Activated naive CD8-positive, alpha-beta T cell (primary cell): ENCODE measurements at regions not wholly inside any gene's neighbourhood (a gene's known extent, or its start where the extent isn't known, plus 50 kb on each side); places are given as distances from the start of the nearest gene placed in this dataset.
"Not testable (repeated sequence)": the region's sequence is repeated elsewhere in the genome, so short reads cannot be mapped to it uniquely, and the experiment has no call there.

Source experiments
- H3K27ac Mint-ChIP-seq: one replicate; pipeline ENCODE4 v1.8.0; 2021; ENCODE audit warnings: mixed read lengths
- H3K27me3 Mint-ChIP-seq: one replicate; pipeline ENCODE4 v1.8.0; 2021; ENCODE audit warnings: mixed read lengths
- H3K36me3 Mint-ChIP-seq: one replicate; pipeline ENCODE4 v1.8.0; 2021; ENCODE audit warnings: mixed read lengths
- H3K4me1 Mint-ChIP-seq: one replicate; pipeline ENCODE4 v1.8.0; 2021; ENCODE audit warnings: low read depth, mixed read lengths
- H3K4me3 Mint-ChIP-seq: one replicate; pipeline ENCODE4 v1.8.0; 2021; ENCODE audit warnings: mild to moderate bottlenecking, mixed read lengths
- H3K9me3 Mint-ChIP-seq: one replicate; pipeline ENCODE4 v1.8.0; 2021; ENCODE audit warnings: low read depth, mixed read lengths

GRCh38 chr7:67462781-67463191, 466.2 kb downstream of the TYW1 start:
- no peaks in the 10 kb centered on the region for H3K9me3 Mint-ChIP-seq
- no peak overlapping the region for H3K4me3 Mint-ChIP-seq
- no peak overlapping the region for H3K27ac Mint-ChIP-seq
- peaks cover 10% of the 10 kb centered on the region for H3K27me3 Mint-ChIP-seq
- H3K36me3 Mint-ChIP-seq, result no peaks in the 10 kb centered on the region
- H3K4me1 Mint-ChIP-seq, result no peaks in the 10 kb centered on the region

- H3K4me3 Mint-ChIP-seq, result no peak overlapping the region
Observed at GRCh38 chr7:67463316-67463715, 466.7 kb downstream of the TYW1 start.

GRCh38 chr7:67463983-67464382, 467.4 kb downstream of the TYW1 start:
- Mint-ChIP-seq H3K4me3 (no peak overlapping the region), H3K4me1 (no peaks in the 10 kb centered on the region), H3K36me3 (no peaks in the 10 kb centered on the region), H3K27ac (no peak overlapping the region), H3K27me3 (peaks cover 7% of the 10 kb centered on the region), H3K9me3 (peaks cover 5% of the 10 kb centered on the region)

More at GRCh38 chr7:67463316-67463715, 466.7 kb downstream of the TYW1 start:
- Mint-ChIP-seq H3K4me1 (no peaks in the 10 kb centered on the region), H3K9me3 (peaks cover under 1% of the 10 kb centered on the region), H3K27ac (no peak overlapping the region), H3K36me3 (no peaks in the 10 kb centered on the region), H3K27me3 (peaks cover 10% of the 10 kb centered on the region)

- H3K27me3 Mint-ChIP-seq, result peaks cover 3% of the 10 kb centered on the region
- no peaks in the 10 kb centered on the region for H3K36me3 Mint-ChIP-seq
- H3K4me1 Mint-ChIP-seq, result no peaks in the 10 kb centered on the region
- peaks cover 5% of the 10 kb centered on the region for H3K9me3 Mint-ChIP-seq
- no peak overlapping the region for H3K4me3 Mint-ChIP-seq
- H3K27ac Mint-ChIP-seq, result no peak overlapping the region
Observed at GRCh38 chr7:67466109-67466508, 469.5 kb downstream of the TYW1 start.

- Mint-ChIP-seq H3K9me3 (peaks cover 5% of the 10 kb centered on the region), H3K36me3 (no peaks in the 10 kb centered on the region), H3K27me3 (no peaks in the 10 kb centered on the region), H3K4me3 (no peak overlapping the region), H3K4me1 (no peaks in the 10 kb centered on the region), H3K27ac (no peak overlapping the region)
Observed at GRCh38 chr7:67470256-67470751, 473.7 kb downstream of the TYW1 start.

- Mint-ChIP-seq H3K27me3 (no peaks in the 10 kb centered on the region), H3K27ac (no peak overlapping the region), H3K9me3 (no peaks in the 10 kb centered on the region), H3K36me3 (no peaks in the 10 kb centered on the region), H3K4me3 (no peak overlapping the region), H3K4me1 (no peaks in the 10 kb centered on the region)
Observed at GRCh38 chr7:67475293-67475692, 478.7 kb downstream of the TYW1 start.

- no peaks in the 10 kb centered on the region for H3K36me3 Mint-ChIP-seq
- no peak overlapping the region for H3K4me3 Mint-ChIP-seq
- no peaks in the 10 kb centered on the region for H3K9me3 Mint-ChIP-seq
- H3K4me1 Mint-ChIP-seq, result no peaks in the 10 kb centered on the region
- no peak overlapping the region for H3K27ac Mint-ChIP-seq
- no peaks in the 10 kb centered on the region for H3K27me3 Mint-ChIP-seq
Observed at GRCh38 chr7:67478066-67478465, 481.4 kb downstream of the TYW1 start.

- Mint-ChIP-seq H3K36me3 (no peaks in the 10 kb centered on the region), H3K9me3 (no peaks in the 10 kb centered on the region), H3K27me3 (peaks cover 6% of the 10 kb centered on the region), H3K4me1 (peaks cover 7% of the 10 kb centered on the region), H3K4me3 (no peak overlapping the region), H3K27ac (no peak overlapping the region)
Observed at GRCh38 chr7:67484244-67484751, 487.7 kb downstream of the TYW1 start.

- peaks cover 7% of the 10 kb centered on the region for H3K4me1 Mint-ChIP-seq
- peaks cover 3% of the 10 kb centered on the region for H3K9me3 Mint-ChIP-seq
- peaks cover 7% of the 10 kb centered on the region for H3K27me3 Mint-ChIP-seq
- H3K27ac Mint-ChIP-seq, result no peak overlapping the region
- no peaks in the 10 kb centered on the region for H3K36me3 Mint-ChIP-seq
- no peak overlapping the region for H3K4me3 Mint-ChIP-seq
Observed at GRCh38 chr7:67486401-67486800, 489.8 kb downstream of the TYW1 start.

GRCh38 chr7:67487316-67487715, 490.7 kb downstream of the TYW1 start:
- Mint-ChIP-seq H3K4me3 (no peak overlapping the region), H3K27ac (no peak overlapping the region), H3K9me3 (peaks cover 3% of the 10 kb centered on the region), H3K4me1 (peaks cover 7% of the 10 kb centered on the region), H3K36me3 (no peaks in the 10 kb centered on the region), H3K27me3 (peaks cover 7% of the 10 kb centered on the region)

GRCh38 chr7:67489881-67490280, 493.2 kb downstream of the TYW1 start:
- H3K36me3 Mint-ChIP-seq, result no peaks in the 10 kb centered on the region
- peaks cover 1% of the 10 kb centered on the region for H3K4me1 Mint-ChIP-seq
- H3K27me3 Mint-ChIP-seq, result peaks cover 3% of the 10 kb centered on the region
- H3K4me3 Mint-ChIP-seq, result no peak overlapping the region
- H3K9me3 Mint-ChIP-seq, result peaks cover 3% of the 10 kb centered on the region
- H3K27ac Mint-ChIP-seq, result no peak overlapping the region

GRCh38 chr7:67493366-67493765, 496.7 kb downstream of the TYW1 start:
- H3K4me3 Mint-ChIP-seq, result no peak overlapping the region
- peaks cover 7% of the 10 kb centered on the region for H3K9me3 Mint-ChIP-seq
- H3K4me1 Mint-ChIP-seq, result no peaks in the 10 kb centered on the region
- peaks cover 1% of the 10 kb centered on the region for H3K27me3 Mint-ChIP-seq
- H3K36me3 Mint-ChIP-seq, result no peaks in the 10 kb centered on the region
- H3K27ac Mint-ChIP-seq, result no peak overlapping the region

- H3K4me1 Mint-ChIP-seq, result no peaks in the 10 kb centered on the region
- H3K36me3 Mint-ChIP-seq, result no peaks in the 10 kb centered on the region
- H3K4me3 Mint-ChIP-seq, result no peak overlapping the region
- no peak overlapping the region for H3K27ac Mint-ChIP-seq
- peaks cover 3% of the 10 kb centered on the region for H3K9me3 Mint-ChIP-seq
- H3K27me3 Mint-ChIP-seq, result no peaks in the 10 kb centered on the region
Observed at GRCh38 chr7:67496589-67496988, 500.0 kb downstream of the TYW1 start.

GRCh38 chr7:67497914-67498313, 501.3 kb downstream of the TYW1 start:
- not testable (repeated sequence) for H3K27me3 Mint-ChIP-seq, H3K36me3 Mint-ChIP-seq, H3K4me3 Mint-ChIP-seq

GRCh38 chr7:67502929-67503328, 506.3 kb downstream of the TYW1 start:
- Mint-ChIP-seq H3K27me3 (no peaks in the 10 kb centered on the region), H3K36me3 (no peaks in the 10 kb centered on the region), H3K4me3 (no peak overlapping the region), H3K27ac (no peak overlapping the region), H3K4me1 (no peaks in the 10 kb centered on the region), H3K9me3 (no peaks in the 10 kb centered on the region)

More at GRCh38 chr7:67497914-67498313, 501.3 kb downstream of the TYW1 start:
- H3K27ac Mint-ChIP-seq, H3K4me1 Mint-ChIP-seq, H3K9me3 Mint-ChIP-seq: not testable (repeated sequence)

GRCh38 chr7:67505449-67505848, 508.8 kb downstream of the TYW1 start:
- Mint-ChIP-seq H3K27me3 (no peaks in the 10 kb centered on the region), H3K27ac (no peak overlapping the region), H3K9me3 (no peaks in the 10 kb centered on the region), H3K4me1 (no peaks in the 10 kb centered on the region), H3K36me3 (no peaks in the 10 kb centered on the region), H3K4me3 (no peak overlapping the region)
